Suppressor macrophage treated with lipopolysaccharide for 1 hour (primary cell): ENCODE measurements at regions not wholly inside any gene's neighbourhood (a gene's known extent, or its start where the extent isn't known, plus 50 kb on each side); places are given as distances from the start of the nearest gene placed in this dataset.

ENCODE experiments used
- DNase-seq, 3 donors: peaks; one replicate each; pipeline ENCODE4 v3.0.0-alpha.2; 2020 to 2022

DNA sequence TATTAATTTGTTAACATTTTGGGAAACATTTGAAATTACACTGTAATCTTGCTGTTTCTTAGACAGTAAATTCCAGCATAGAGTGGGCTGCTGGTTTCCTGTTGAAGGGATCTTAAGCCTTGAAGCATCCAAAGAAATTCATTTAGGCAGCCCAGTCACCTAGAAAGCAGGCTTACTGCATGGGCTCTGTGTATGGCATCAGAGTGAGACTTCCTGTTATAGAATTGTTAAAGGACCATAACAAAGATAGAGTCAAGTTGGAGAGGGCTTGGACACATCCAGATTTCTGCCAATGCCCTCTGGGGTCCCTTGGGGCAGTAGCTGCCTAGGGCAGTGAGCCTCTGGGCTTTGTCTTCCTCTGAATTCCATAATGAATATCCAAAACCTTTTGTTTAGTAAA is 149.2 kb downstream of the DYRK2 start:
- DNase-seq, result no peak

DNA sequence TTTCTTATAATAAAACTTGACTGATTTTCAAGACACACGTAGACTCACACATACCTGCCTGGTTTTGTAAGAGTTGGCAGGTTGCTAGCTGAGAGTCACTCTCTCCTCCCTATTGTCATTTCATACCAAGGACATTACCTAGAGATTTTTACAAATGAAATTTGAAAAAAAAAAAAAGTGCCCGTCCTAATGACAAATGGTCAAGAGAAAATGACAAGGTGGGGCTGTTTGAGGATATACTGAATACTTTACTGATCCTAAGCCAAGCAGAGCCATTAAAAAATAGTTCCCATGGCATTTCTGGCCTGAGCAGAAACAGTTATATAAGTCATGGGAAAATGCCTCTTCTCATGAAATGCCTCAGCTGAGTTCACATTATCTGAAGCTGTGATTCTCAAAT is 150.2 kb downstream of the DYRK2 start:
- DNase-seq, result no peak

DNA sequence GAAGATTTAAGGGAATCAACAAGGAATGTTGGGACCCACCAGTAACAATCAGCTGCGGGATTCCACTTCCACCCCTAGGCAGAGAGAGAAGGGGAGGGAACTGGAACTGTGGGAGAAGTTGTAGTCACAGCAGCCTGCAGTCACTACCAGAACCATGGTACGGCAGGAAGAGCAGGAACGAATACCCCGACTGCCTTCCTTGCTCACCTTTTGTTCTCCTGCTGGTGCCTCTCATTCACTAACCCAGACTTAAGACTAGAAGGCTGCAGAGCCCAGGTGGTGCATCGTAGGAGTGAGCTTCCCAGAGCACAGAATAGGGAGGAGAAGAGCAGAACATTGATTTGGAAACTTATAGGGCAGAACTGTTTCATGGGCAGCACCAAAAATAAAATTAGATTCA is 154.2 kb downstream of the DYRK2 start:
- no peak for DNase-seq

DNA sequence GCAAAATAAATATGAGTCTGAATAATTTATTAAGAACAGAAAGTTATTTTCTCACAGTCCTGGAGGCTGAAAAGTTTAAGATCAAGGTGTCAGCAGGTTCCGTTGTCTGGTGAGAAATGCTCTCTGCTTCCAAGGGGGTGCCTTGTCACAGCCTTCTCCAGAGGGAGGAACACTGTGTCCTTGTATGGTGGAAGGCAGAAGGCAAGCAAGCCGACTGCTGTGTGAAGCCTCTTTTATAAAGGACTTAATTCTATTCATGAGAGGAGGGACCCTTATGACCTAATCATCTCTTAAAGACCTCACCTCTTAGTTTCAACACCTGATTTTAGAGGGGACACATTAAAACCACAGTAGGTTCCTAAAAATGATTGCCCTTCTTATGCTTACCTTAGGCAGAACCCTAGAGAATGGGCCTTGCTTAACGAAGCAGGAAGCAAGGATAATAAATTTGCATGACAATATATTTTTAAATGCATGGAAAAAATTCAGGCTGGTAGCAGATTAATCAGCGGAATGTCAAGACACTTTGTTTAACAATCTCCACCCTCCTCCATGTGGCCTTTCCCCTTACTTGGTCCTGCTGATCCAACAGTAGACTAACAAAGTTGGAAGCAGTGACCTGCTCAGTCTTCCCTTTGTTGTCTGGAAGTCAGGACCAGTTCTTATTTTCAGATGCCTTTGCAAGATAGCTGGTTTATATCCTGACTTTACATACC is 154.9 kb downstream of the DYRK2 start:
- no peak for DNase-seq

DNA sequence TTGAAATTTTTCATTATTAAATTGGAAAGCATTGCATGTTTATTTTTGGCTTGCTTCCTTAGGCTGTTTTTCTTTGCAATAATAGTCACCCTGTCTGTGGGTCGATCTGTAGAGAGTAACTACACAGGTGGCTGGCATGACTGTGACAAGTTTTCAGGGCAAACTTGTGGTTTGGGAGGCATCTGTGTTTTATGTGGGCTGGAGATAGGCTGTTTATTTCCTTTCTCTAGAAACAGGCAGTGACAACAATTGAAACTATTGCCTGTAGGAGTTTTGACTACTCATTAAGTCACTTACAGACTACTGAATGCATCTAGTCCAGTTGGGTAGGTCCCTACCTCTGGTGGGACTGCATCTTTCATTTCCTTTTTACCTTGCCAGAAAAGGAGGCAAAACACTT is 155.6 kb downstream of the DYRK2 start:
- peak in 1 of 3 donors; percentile 20 for DNase-seq

DNA sequence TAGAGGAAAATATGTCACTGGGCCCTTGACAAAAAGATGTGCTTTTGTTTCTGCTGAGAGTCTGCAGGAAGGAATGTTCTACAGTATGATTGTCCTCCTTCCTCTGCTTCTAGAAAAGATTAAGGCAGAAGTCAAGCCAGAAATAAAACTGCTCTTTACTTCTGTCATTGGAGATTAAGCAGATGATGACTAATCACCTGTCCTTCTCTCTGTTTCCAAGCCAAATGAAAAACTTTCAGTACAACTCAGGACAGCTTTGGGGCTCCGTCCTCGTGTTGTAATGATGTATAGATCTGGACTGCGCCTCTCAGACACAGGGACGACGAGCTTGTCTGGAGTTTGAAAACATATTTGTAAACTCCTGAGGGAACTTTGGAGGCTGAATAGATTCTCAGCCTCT is 159.3 kb downstream of the DYRK2 start:
- no peak for DNase-seq

DNA sequence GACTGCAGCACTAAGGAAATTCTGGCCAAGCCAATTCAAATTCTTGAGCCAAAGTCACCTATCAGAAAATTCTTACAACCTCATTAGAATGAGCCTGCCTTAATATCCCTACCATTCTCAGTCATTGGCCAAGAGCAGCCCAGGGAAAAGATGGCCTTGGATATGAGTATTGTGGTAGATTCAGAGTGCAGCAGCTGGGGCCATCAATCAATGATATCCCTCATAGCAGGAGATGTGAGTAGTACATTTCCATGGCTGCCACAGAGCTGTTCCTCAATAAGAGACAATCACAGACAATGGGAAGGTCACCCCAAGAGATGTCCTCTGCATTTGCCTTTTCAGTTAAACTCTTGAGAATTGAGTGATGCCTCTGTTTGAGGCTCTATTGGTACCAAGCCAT is 161.6 kb downstream of the DYRK2 start:
- no peak for DNase-seq

DNA sequence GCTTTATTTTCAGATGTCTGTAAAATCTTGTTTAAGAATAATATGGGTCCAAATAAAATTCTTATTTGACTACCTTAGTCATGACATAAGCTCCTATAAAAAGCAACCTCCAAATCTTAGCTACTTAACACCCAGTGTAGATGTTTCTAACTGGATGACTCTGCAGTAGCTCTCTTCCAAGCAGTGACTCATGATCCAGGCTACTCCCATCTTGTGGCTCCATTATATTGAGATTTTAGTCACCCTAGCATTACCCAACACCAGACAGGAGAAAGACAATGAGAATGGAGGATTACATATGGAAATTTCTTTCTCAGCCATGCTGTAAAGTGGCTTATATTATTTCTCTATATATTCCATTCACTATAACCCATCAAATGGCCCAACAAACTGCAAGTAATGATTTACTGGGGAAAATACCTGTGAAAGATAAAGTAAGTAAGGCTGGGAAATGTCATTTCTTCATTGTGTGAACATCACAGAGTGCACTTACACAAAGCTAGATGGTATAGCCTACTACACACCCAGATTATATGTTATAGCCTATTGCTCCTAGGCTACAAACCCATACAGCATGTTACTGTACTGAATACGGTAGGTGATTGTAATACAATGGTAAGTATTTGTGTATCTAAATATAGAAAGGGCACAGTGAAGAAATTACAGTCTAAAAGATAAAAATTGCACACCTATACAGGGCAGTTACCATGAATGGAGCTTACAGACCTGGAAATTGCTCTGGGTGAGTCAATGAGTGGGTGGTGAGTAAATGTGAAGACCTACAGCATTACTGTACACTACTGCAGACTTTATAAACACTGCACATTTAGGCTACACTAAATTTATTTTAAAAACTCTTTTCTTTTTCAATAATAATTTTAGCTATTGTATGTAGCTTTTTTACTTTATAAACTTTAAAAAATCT is 163.2 kb downstream of the DYRK2 start:
- peak in 2 of 3 donors; percentile 24 to 33 for DNase-seq

DNA sequence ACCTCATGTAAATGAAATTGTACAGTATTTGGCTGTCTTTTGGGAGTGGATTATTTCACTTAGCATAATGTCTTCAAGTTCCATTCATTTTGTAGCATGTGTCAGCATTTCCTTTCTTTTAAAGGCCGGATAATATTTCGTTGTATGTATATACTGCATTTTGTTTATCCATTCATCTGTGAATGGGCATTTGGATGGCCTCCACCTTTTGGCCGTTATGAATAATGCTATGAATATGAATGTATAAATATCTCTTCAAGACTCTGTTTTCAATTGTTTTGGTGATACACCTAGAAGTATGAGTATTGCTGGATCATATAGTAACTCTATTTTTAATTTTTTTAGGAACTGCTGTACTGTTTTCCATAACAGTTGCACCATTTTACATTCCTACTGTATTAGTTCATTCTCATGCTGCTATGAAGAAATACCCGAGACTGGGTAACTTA is 164.9 kb downstream of the DYRK2 start:
- DNase-seq, result no peak

DNA sequence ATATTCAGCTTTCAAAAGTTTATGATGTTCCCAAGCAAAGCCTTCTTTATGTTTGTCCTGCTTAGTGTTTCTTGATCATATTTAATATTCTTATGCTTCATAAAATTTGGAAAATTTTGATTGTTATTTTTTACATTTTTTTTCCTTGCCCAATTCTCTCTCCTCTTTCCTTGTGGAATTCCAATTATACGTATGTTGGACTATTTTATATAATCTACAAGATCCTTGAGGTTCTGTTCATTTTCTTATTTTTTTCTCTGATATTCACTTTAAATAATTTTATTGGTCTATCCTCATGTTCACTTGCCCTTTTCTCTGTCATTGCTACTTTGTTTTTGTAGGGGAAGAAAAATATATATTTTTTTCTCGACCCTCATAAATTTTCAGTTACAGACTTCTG is 167.7 kb downstream of the DYRK2 start:
- no peak for DNase-seq

DNA sequence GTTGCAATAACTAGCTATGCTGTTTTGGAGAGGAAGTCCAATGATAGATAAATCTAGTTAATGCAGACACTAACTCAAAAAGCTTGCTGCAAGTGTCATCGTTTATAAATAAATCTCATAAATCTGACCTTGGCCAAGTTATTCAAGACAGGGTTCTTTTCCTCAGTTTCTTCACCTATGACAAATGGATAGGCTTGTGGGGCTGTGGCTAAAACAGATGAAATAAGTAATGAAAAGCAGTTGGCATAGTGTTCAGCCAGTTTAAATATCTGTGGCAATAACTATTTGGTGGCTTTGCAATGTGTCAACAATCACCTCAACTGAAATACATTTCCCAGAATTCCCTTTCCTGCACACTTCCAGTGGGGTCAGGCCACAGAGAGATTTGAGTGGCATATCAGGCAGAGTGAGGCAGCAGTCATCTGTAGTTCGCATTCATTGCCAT is 169.9 kb downstream of the DYRK2 start:
- no peak for DNase-seq

DNA sequence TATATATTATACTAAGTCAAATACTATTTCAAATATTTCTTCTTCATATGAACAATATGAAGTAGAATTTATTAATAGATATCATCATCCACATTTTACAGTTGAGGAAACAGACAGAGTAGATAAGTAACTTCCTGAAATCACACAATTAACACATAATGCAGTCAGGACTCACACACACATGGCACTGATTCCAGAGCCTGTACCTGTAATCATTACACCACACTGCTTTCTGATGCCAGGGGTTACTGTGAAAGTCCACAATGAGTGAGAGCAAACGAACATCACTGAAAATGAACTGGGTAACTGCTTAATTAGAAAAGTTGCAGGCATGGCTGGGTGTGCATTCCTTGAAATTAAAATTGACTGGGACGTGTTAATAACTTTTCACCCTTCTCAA is 169.3 kb upstream of the IFNG-AS1 start:
- no peak for DNase-seq

DNA sequence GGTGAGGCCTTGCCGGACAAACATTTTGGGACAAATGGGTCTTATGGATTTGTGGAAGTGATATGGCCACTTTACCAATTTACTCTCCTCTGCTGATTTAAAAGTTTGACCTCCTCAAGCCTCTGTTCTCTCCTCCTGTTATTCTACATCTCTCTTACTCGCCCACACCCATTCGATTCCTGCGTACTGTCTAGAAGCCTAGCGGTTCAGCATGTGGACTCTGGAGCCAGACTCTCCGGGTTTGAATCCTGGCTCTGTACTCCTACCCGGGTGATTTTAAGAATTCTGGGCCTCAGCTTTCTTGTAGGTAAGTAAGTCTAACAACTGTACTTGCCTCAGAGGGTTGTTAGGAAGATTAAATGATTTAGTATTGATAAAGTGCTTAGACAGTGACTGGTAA is 168.6 kb upstream of the IFNG-AS1 start:
- no peak for DNase-seq

DNA sequence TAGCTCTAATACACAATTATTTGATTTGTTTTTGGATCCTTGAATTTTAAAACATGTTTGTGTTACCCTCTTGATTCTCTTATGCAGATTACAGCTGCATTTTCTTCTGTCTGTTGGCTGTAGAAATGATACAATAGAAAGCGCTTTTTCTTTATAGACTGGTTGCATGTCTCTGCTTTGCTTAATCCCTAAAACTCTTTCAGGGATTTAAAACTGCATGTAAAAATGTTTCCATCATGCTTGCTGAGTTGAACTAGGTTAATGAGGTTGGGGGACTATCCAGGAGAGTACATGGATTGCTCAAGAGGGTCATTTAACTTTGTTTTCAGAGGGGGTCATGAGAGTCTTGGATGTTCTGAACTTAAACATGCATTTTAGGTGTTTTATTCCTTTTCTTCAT is 166.4 kb upstream of the IFNG-AS1 start:
- DNase-seq, result no peak

DNA sequence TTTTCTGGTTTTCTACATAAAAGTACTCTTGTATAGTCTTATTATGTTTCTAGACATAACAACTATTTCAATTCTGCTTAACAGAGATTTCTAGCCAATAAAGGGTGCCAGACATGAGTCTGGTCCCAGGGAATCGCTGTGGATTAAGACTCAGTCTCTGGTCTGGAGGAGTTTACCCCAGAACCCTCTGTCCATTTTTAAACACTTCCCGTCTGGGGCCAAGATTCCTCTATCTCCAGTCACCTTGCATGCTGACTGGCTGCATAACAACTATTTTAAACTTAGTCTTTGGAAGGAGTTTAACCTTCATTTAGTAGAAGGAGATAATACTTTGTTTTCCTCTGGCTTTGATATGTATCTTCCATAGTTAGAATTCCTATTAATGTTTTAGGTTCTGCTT is 163.1 kb upstream of the IFNG-AS1 start:
- DNase-seq, result no peak

DNA sequence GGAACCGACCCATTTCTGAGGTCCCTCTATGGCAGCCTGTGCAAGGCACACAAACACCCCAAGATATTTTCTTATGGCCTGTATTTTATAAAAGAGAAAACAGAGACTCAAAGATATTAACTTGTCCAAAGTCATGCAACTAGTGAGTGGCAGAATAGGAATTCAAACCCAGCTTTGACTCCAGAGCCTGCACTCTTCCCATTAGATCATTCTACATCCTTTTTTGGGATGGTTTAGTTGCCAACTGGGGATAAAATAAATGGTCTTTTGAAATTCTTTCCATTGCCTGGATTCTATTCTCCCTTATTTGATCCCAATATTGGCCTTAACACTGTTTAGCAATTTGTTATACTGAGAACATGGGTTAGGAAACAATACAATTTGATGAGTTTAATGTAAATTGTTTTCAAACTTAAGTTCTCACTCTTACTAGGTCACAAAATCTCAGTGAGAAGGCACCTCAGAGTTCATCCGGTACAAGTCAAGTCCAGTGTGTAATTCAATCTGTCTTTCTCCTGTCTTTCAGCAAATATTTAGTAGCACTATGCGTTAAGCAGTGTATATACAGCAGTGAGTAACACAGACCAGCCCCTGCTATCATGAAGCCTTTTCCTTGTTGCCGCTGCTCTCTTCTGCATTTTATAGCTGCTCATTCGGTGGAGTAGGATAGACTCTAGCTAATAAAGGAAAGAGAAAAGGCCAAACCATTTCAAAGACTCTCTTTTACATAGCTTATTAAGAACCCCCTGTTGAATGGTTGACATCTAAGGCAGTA is 162.1 kb upstream of the IFNG-AS1 start:
- no peak for DNase-seq

DNA sequence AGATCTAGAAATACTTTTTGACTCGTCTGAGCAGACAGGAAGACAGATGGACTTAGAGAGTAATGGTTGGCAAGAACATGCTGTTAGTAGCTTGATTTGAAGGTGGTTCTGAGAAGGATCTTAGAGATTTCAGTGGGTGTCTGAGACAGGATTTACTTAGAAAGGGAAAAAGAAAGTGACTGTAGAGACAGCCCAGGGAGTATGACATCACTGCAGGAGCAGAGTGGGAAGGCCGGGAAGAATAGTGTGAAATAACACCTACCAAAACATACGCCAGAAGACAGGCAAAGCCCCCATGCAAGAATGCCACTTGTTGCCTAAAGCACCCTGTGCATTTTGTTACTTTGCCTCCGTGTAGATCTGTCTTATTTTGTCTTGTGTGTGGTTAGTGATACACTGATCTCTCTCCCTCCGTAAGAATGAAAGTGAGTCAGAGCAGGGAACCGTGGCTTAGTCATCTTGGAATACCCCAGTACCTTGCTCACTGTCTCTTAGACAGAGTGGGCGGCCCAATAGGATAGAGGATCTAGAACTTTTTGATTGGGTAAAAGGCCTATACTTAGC is 161.3 kb upstream of the IFNG-AS1 start:
- peak; percentile 72 to 85 (median 75) for DNase-seq

DNA sequence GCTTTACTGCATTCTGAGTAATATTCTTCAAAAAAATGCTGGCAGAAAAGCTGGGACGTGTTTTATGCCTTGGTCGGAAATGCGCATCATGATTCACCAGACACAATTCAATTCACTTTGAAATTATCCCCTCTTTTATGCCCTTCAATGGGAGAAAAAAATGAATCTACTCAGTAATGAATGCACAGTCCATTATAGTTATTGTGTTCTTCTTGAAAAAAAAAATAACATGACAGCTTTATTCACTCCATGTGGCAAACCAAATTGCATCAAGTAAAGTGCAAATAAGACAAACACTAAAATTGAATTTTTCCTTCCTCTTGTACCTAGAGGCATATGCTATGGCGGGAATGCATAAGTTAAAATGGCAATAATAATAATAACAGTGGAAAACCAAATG is 159.4 kb upstream of the IFNG-AS1 start:
- DNase-seq, result no peak

DNA sequence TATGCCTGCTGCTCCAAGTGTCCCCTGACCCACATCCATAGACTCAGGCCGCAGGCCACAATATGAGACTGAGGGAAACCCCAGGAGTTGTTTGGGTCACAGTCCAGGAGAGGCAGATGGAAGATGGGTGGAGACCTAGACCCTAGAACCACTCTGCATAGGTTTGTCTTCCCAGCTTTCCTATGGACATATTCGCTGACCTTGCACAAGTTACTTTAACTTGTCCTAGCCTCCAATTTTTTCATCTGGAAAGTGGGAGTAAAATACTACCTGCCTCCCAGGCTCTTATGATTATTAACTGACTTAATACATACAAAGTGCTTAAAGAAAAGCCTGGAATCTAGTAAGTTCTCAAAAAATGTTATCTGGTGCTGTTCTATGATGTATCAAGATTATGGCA is 157.1 kb upstream of the IFNG-AS1 start:
- no peak for DNase-seq

DNA sequence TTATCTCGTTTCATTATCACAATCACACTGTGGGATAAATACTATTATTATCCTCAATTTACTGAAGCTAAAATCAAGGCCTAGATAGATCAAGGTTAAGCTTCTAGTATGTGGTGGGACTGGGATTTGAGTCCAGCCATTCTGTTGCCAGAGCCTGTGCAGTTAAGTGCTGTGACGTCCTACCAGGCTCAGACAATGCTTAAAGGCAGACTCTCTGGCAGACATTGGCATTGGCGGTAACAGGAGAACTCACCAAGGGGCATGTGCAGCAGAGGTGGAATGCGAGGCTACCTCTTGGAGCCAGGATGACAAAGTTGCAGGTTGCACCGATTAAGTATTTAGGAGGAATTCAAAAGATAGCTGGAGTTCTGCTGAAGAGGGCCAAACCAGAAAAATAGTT is 155.6 kb upstream of the IFNG-AS1 start:
- no peak for DNase-seq

DNA sequence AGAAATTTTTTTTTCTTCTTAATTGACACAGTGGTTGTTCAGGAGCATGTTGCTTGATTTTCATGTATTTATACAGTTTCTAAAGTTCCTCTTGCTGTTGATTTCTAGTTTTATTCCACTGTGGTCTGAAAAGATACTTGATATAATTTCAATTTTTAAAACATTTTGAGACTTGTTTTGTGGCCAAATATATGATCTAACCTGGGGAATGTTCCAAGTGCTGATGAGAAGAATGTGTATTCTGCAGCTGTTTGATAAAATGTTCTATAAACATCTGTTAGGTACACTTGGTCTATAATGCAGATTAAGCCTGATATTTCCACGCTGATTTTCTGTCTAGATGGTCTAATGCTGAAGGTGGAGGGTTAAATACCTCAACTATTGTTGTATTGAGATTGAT is 151.4 kb upstream of the IFNG-AS1 start:
- DNase-seq, result no peak

DNA sequence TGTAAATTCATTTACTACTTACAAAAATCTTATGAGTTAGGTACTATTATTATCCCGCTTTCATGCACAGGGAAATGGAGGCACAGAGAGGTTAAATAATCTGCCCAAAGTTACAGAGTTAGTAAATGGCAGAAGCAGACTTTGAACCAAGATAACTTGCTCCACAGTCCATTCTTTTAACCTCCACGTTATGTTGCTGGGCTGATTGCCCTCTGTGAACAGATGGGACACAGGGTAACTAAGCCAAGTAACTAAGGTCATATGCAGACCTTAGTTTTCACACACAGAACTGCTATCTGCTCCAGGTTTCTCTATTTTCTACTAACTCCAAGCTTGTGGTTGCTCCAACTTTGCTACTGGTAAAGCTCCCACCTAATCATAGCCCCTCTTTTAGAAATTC is 147.1 kb upstream of the IFNG-AS1 start:
- no peak for DNase-seq

DNA sequence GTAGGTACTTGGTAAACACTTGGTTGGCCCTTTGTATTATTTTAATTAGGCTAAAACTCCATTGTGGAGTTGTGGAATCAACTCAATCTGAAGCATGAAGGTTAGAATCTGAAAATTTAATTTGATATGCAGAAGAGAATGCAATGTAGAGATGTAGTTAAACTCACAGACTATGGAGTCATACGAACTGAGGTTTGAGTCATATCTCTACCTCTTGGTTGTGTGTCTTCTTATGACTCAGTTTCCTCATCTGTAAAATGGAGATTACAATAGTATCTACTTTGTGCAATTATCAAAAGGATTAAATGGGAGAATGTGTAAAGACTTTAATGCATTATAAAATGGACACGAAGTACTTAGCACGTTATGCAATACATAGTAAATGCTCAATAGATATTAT is 146.0 kb upstream of the IFNG-AS1 start:
- no peak for DNase-seq
